Neural cell (in vitro differentiated cells): ENCODE measurements at regions not wholly inside any gene's neighbourhood (a gene's known extent, or its start where the extent isn't known, plus 50 kb on each side); places are given as distances from the start of the nearest gene placed in this dataset.
"Not testable (repeated sequence)": the region's sequence is repeated elsewhere in the genome, so short reads cannot be mapped to it uniquely, and the experiment has no call there.

Source experiments
- H2AFZ ChIP-seq: fragments of 200-600, 300-800 bp; sonication (generic), shearing (Covaris generic); 2 replicates; pipeline ENCODE4 v1.6.0; 2014; ENCODE audit warnings: low read depth, mild to moderate bottlenecking, antibody characterized with exemption, low read length, moderate library complexity
- H3F3A ChIP-seq: fragments of 200-600 bp; shearing (Covaris generic); 2 replicates; pipeline ENCODE4 v1.6.1; 2016; ENCODE audit warnings: mild to moderate bottlenecking, moderate library complexity, mixed read lengths, antibody characterized with exemption, low read length; ENCODE audit not compliant: insufficient read depth, poor library complexity, severe bottlenecking
- H3K27ac ChIP-seq: fragments of 200-600, 300-800 bp; sonication (generic), shearing (Covaris generic); 2 replicates; pipeline ENCODE4 v1.5.1; 2014; ENCODE audit warnings: mild to moderate bottlenecking, low read length, moderate library complexity
- H3K27me3 ChIP-seq: fragments of 300-800, 200-600 bp; sonication (generic), shearing (Covaris generic); 2 replicates; pipeline ENCODE4 v1.6.0; 2014; ENCODE audit warnings: mild to moderate bottlenecking, low read depth, low read length, moderate library complexity; ENCODE audit not compliant: insufficient read depth
- H3K36me3 ChIP-seq: fragments of 300-800, 200-600 bp; sonication (generic), shearing (Covaris generic); 2 replicates; pipeline ENCODE4 v1.5.1; 2014; ENCODE audit warnings: mild to moderate bottlenecking, antibody characterized with exemption, low read length, moderate library complexity; ENCODE audit not compliant: insufficient read depth
- H3K4me2 ChIP-seq: fragments of 300-800, 200-600 bp; sonication (generic), shearing (Covaris generic); 2 replicates; pipeline ENCODE4 v1.6.0; 2014; ENCODE audit warnings: mild to moderate bottlenecking, low read length
- H3K4me3 ChIP-seq: fragments of 300-800, 200-600 bp; sonication (generic), shearing (Covaris generic); 2 replicates; pipeline ENCODE4 v1.5.1; 2014; ENCODE audit warnings: mild to moderate bottlenecking, low read length, moderate library complexity
- H3K79me2 ChIP-seq: fragments of 200-600 bp; shearing (Covaris generic); replicated peaks from 2 replicates; pipeline ENCODE4 v1.6.0; 2014; ENCODE audit warnings: mild to moderate bottlenecking, low read length, moderate library complexity; ENCODE audit not compliant: insufficient read depth
- H3K9ac ChIP-seq: fragments of 300-800, 200-600 bp; sonication (generic), shearing (Covaris generic); 2 replicates; pipeline ENCODE4 v1.6.1; 2016; ENCODE audit warnings: mild to moderate bottlenecking, low read length, mixed read lengths
- H3K9me2 ChIP-seq: fragments of 200-600 bp; shearing (Covaris generic); 2 replicates; pipeline ENCODE4 v1.6.1; 2016; ENCODE audit warnings: mild to moderate bottlenecking, low read length, mixed read lengths; ENCODE audit not compliant: insufficient read depth
- H3K9me3 ChIP-seq: fragments of 200-600, 300-800 bp; sonication (generic), shearing (Covaris generic); 2 replicates; pipeline ENCODE4 v1.6.1; 2016; ENCODE audit warnings: mild to moderate bottlenecking, mixed run types, low read length, moderate library complexity, mixed read lengths
- H4K20me1 ChIP-seq: fragments of 200-600 bp; shearing (Covaris generic); 2 replicates; pipeline ENCODE4 v1.6.1; 2016; ENCODE audit warnings: mild to moderate bottlenecking, mixed run types; ENCODE audit not compliant: insufficient read depth
- EP300 ChIP-seq: fragments of 450-650 bp; conservative IDR thresholded peaks from 2 replicates; pipeline ENCODE4 v1.6.1; 2014; ENCODE audit warnings: antibody characterized with exemption, mild to moderate bottlenecking, moderate library complexity; ENCODE audit not compliant: poor library complexity, severe bottlenecking
- EZH2 ChIP-seq: fragments of 200-600, 300-800 bp; shearing (Covaris generic), sonication (generic); IDR thresholded peaks from 2 replicates; pipeline ENCODE4 v1.6.1; 2014; ENCODE audit warnings: antibody characterized with exemption, low read length, borderline replicate concordance, mild to moderate bottlenecking; ENCODE audit not compliant: insufficient read depth, poor library complexity, severe bottlenecking
- MXI1 ChIP-seq: fragments of 450-650 bp; conservative IDR thresholded peaks from 2 replicates; pipeline ENCODE4 v1.6.1; 2014; ENCODE audit warnings: antibody characterized with exemption, mild to moderate bottlenecking; ENCODE audit not compliant: poor library complexity, severe bottlenecking
- POLR2AphosphoS5 ChIP-seq: IDR thresholded peaks from 2 replicates; pipeline ENCODE4 v1.6.1; 2012
- RAD21 ChIP-seq: fragments of 450-650 bp; conservative IDR thresholded peaks from 2 replicates; pipeline ENCODE4 v1.6.1; 2014; ENCODE audit warnings: antibody characterized with exemption, mild to moderate bottlenecking, moderate library complexity
- SMC3 ChIP-seq: fragments of 450-650 bp; conservative IDR thresholded peaks from 2 replicates; pipeline ENCODE4 v1.6.1; 2014; ENCODE audit warnings: antibody characterized with exemption, mild to moderate bottlenecking, moderate library complexity; ENCODE audit not compliant: poor library complexity
- TAF1 ChIP-seq: IDR thresholded peaks from 2 replicates; pipeline ENCODE4 v1.6.1; 2012; ENCODE audit warnings: low read depth
- TF ChIP-seq, protein P1 (sequence below): fragments of 450-650 bp; IDR thresholded peaks from 2 replicates; pipeline ENCODE4 v1.5.1; 2014; ENCODE audit warnings: antibody characterized with exemption, mild to moderate bottlenecking, moderate library complexity; ENCODE audit not compliant: poor library complexity, severe bottlenecking
- TF ChIP-seq, protein P2 (sequence below): IDR thresholded peaks from 2 replicates; pipeline ENCODE4 v1.6.1; 2012; ENCODE audit warnings: borderline replicate concordance

DNA sequence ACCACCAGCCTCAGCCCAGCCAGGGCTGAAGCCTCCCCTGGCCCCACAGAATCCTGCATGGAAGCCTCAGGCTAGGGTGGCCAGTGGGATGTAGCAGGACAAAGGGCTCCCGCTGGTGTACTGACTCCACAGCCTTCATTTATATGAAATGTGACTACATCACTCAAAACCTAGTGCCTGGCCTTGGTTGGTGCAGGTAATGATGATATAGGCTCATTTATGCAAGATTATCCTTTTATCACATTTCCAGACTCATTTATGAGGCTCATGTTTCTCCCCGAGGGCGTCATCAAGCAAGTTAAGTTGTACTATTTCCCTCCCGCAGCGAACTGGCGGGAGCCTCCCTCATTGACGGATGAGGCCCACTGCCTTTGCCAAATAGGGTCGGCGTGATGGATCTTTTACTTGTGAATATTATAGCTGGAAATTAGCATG lies 179.1 kb upstream of the SMAD3 start:
- no peaks in the 10 kb centered on the region for H3K79me2 ChIP-seq
- H3K4me2 ChIP-seq: no peak overlapping the region
- no peaks in the 10 kb centered on the region for H3K9me2 ChIP-seq
- TF ChIP-seq, protein P1, sequence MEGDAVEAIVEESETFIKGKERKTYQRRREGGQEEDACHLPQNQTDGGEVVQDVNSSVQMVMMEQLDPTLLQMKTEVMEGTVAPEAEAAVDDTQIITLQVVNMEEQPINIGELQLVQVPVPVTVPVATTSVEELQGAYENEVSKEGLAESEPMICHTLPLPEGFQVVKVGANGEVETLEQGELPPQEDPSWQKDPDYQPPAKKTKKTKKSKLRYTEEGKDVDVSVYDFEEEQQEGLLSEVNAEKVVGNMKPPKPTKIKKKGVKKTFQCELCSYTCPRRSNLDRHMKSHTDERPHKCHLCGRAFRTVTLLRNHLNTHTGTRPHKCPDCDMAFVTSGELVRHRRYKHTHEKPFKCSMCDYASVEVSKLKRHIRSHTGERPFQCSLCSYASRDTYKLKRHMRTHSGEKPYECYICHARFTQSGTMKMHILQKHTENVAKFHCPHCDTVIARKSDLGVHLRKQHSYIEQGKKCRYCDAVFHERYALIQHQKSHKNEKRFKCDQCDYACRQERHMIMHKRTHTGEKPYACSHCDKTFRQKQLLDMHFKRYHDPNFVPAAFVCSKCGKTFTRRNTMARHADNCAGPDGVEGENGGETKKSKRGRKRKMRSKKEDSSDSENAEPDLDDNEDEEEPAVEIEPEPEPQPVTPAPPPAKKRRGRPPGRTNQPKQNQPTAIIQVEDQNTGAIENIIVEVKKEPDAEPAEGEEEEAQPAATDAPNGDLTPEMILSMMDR: no peak
- TF ChIP-seq SMC3 (no peak), EZH2 (no peak), MXI1 (no peak), RAD21 (no peak), EP300 (no peak), POLR2AphosphoS5 (no peak), TAF1 (no peak)
- TF ChIP-seq, protein P2, sequence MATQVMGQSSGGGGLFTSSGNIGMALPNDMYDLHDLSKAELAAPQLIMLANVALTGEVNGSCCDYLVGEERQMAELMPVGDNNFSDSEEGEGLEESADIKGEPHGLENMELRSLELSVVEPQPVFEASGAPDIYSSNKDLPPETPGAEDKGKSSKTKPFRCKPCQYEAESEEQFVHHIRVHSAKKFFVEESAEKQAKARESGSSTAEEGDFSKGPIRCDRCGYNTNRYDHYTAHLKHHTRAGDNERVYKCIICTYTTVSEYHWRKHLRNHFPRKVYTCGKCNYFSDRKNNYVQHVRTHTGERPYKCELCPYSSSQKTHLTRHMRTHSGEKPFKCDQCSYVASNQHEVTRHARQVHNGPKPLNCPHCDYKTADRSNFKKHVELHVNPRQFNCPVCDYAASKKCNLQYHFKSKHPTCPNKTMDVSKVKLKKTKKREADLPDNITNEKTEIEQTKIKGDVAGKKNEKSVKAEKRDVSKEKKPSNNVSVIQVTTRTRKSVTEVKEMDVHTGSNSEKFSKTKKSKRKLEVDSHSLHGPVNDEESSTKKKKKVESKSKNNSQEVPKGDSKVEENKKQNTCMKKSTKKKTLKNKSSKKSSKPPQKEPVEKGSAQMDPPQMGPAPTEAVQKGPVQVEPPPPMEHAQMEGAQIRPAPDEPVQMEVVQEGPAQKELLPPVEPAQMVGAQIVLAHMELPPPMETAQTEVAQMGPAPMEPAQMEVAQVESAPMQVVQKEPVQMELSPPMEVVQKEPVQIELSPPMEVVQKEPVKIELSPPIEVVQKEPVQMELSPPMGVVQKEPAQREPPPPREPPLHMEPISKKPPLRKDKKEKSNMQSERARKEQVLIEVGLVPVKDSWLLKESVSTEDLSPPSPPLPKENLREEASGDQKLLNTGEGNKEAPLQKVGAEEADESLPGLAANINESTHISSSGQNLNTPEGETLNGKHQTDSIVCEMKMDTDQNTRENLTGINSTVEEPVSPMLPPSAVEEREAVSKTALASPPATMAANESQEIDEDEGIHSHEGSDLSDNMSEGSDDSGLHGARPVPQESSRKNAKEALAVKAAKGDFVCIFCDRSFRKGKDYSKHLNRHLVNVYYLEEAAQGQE: no peak
- no peaks in the 10 kb centered on the region for H3K36me3 ChIP-seq
- no peak overlapping the region for H3K9ac ChIP-seq
- no peaks in the 10 kb centered on the region for H3K27me3 ChIP-seq
- no peak overlapping the region for H3K4me3 ChIP-seq
- H3K27ac ChIP-seq: no peak overlapping the region
- H3K9me3 ChIP-seq: no peaks in the 10 kb centered on the region
- no peaks in the 10 kb centered on the region for H4K20me1 ChIP-seq
- H3F3A ChIP-seq: no peaks in the 10 kb centered on the region
- no peak overlapping the region for H2AFZ ChIP-seq

DNA sequence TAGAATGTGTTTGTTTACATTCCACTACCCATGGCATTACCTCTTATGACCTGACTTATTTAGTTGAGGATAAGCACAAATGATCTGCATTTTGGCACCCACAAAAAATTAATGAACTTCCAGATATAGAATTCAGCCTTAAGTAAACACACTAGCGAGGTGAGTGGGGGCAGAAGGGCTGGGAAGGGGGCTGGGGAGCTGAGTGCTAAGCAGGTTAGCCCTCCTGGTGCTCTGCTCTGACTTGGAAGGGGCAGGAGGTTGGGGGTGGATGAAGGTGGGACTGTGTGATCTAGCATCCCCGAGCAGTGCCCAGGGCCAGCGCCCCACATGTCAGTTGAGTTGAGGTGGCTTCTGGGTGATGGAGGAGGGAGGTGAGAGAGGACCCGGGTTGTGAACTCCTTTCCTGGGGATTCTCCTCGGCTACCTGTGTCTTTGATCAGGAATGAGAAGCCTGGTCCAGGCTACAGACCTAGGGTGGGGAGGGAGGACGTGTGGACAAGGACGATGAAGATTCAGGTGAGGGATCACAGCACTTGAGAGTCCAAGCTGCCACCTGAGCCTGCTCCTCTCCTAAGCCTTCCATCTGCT lies 178.6 kb upstream of the SMAD3 start:
- H3F3A ChIP-seq: no peaks in the 10 kb centered on the region
- no peaks in the 10 kb centered on the region for H3K27me3 ChIP-seq
- no peaks in the 10 kb centered on the region for H3K9me2 ChIP-seq
- H3K9me3 ChIP-seq: no peaks in the 10 kb centered on the region
- H4K20me1 ChIP-seq: no peaks in the 10 kb centered on the region
- H3K9ac ChIP-seq: no peak overlapping the region
- no peak overlapping the region for H3K4me3 ChIP-seq
- H3K27ac ChIP-seq: no peak overlapping the region
- H3K79me2 ChIP-seq: no peaks in the 10 kb centered on the region
- TF ChIP-seq TAF1 (no peak), EP300 (no peak), SMC3 (no peak), POLR2AphosphoS5 (no peak), EZH2 (no peak), RAD21 (no peak), MXI1 (no peak)
- TF ChIP-seq, protein P1: no peak
- TF ChIP-seq, protein P2: no peak
- no peaks in the 10 kb centered on the region for H3K36me3 ChIP-seq
- no peak overlapping the region for H2AFZ ChIP-seq
- H3K4me2 ChIP-seq: no peak overlapping the region

- not testable (repeated sequence) for H3K9me3 ChIP-seq, H3K4me3 ChIP-seq, H3K27ac ChIP-seq, H2AFZ ChIP-seq, H3K79me2 ChIP-seq, H3K27me3 ChIP-seq, H3K36me3 ChIP-seq, H3K4me2 ChIP-seq, H3F3A ChIP-seq, H3K9ac ChIP-seq, H3K9me2 ChIP-seq, H4K20me1 ChIP-seq
Measured at GRCh38 chr15:66889298-66889697, 176.1 kb upstream of the SMAD3 start.
